Body of pancreas (tissue), 4 donors: ENCODE measurements at regions not wholly inside any gene's neighbourhood (a gene's known extent, or its start where the extent isn't known, plus 50 kb on each side); places are given as distances from the start of the nearest gene placed in this dataset.
A peak's percentile ranks its signal among the peaks of the same experiment; 100 is the strongest.

Experiments
- ATAC-seq: fragments of 150-250 bp; one replicate; pipeline ENCODE4 v1.9.1; 2016
- DNase-seq, 4 donors: peaks; one replicate each; pipeline ENCODE4 v3.0.0-alpha.2; 2019
- H3K27ac ChIP-seq, 4 donors: fragments of 200-600 bp; sonication (generic); 1 replicate in 3 of 4; 2 replicates in 1 of 4; pipeline versions ENCODE4 v1.5.1 to v1.6.1; 2016 to 2019; ENCODE audit warnings: mild to moderate bottlenecking in 1 of 4, mixed read lengths in 1 of 4, moderate library complexity in 1 of 4
- H3K27me3 ChIP-seq, 2 donors: fragments of 200-600 bp; sonication (generic); one replicate each; pipeline ENCODE4 v1.6.0; 2016; ENCODE audit warnings: mild to moderate bottlenecking in 1 of 2
- H3K36me3 ChIP-seq, 2 donors: fragments of 200-600 bp; sonication (generic); replicated peaks in 1 of 2; 2 replicates each; pipeline ENCODE4 v1.5.1; 2016; ENCODE audit warnings: low read depth in 2 of 2; ENCODE audit not compliant: insufficient read depth in 1 of 2
- H3K4me1 ChIP-seq: fragments of 200-600 bp; sonication (generic); one replicate; pipeline ENCODE4 v1.6.0; 2016
- H3K4me3 ChIP-seq, 2 donors: fragments of 200-600 bp; sonication (generic); 1 replicate in 1 of 2; 2 replicates in 1 of 2; pipeline ENCODE4 v1.5.1; 2016 to 2019
- H3K9me3 ChIP-seq, 3 donors: fragments of 200-600 bp; sonication (generic); 1 replicate in 2 of 3; 2 replicates in 1 of 3; pipeline ENCODE4 v1.5.1; 2016
- POLR2A ChIP-seq, 3 donors: fragments of 450-650 bp; IDR thresholded peaks; one replicate each; pipeline ENCODE4 v1.6.1; 2016; ENCODE audit warnings: antibody characterized with exemption in 3 of 3, mild to moderate bottlenecking in 2 of 3
- WGBS, 2 donors: methylation state at CpG; one replicate each; pipeline ENCODE4 v1.1.5; 2017; 5-methylcytosine and 5-hydroxymethylcytosine counted together
- intact Hi-C: fragments of 100-400 bp; cut with DNase I; formaldehyde crosslinking; loops from one replicate; pipeline ENCODE4 v1.15.1; 2023
- TF ChIP-seq, protein P1 (sequence below), 7 experiments: fragments of 450-650 bp in 4 of 7; fragments of 200-600 bp in 3 of 7; sonication (generic) in 3 of 7; IDR thresholded peaks; one replicate each; pipeline ENCODE4 v1.5.1; 2016 to 2019; ENCODE audit warnings: antibody characterized with exemption in 7 of 7

GRCh38 chr4:117545039-117545438 lies 459.7 kb upstream of the TRAM1L1 start:
- Histone ChIP-seq H3K27me3 (no peaks in the 10 kb centered on the region), H3K4me1 (no peaks in the 10 kb centered on the region), H3K9me3 (no peaks in the 10 kb centered on the region), H3K4me3 (no peak overlapping the region), H3K27ac (no peak overlapping the region), H3K36me3 (no peaks in the 10 kb centered on the region)
- 4 to 13% methylated on average over 1 of the region's 1 CpG for WGBS, 2 donors
- DNase-seq = no peak
- intact Hi-C loops = no loop called here
- ATAC-seq = no peak
- TF ChIP-seq, protein P1, sequence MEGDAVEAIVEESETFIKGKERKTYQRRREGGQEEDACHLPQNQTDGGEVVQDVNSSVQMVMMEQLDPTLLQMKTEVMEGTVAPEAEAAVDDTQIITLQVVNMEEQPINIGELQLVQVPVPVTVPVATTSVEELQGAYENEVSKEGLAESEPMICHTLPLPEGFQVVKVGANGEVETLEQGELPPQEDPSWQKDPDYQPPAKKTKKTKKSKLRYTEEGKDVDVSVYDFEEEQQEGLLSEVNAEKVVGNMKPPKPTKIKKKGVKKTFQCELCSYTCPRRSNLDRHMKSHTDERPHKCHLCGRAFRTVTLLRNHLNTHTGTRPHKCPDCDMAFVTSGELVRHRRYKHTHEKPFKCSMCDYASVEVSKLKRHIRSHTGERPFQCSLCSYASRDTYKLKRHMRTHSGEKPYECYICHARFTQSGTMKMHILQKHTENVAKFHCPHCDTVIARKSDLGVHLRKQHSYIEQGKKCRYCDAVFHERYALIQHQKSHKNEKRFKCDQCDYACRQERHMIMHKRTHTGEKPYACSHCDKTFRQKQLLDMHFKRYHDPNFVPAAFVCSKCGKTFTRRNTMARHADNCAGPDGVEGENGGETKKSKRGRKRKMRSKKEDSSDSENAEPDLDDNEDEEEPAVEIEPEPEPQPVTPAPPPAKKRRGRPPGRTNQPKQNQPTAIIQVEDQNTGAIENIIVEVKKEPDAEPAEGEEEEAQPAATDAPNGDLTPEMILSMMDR (IDR thresholded peaks at IDR 0.05) = no peak
- TF ChIP-seq POLR2A (IDR thresholded peaks at IDR 0.05) = no peak

DNA sequence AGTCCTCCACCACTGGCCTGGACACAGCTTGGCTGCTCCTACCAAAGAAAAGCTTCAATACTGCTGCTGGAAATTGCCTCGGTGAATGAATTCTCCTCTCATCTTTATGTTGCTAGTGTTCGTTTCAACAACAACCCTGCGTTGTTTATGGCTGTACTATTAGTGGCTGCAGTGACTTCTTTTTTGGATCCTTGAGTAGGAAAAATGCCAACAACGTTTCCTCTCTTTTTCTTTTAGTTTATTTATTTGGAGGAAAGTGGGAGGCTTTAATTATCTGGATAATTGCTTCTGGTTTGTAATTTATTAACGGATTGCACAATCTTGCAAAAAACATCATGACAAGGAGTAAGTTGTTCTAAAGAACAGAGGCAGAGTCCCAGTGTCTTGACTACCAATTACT lies 464.1 kb upstream of the TRAM1L1 start:
- ATAC-seq (no peak), DNase-seq (no peak)
- TF ChIP-seq POLR2A (IDR thresholded peaks at IDR 0.05) = no peak
- TF ChIP-seq, protein P1 (IDR thresholded peaks at IDR 0.05) = no peak
- Histone ChIP-seq H3K9me3 (no peaks in the 10 kb centered on the region), H3K27me3 (no peaks in the 10 kb centered on the region), H3K36me3 (no peaks in the 10 kb centered on the region), H3K4me3 (no peak overlapping the region), H3K4me1 (no peaks in the 10 kb centered on the region), H3K27ac (no peak overlapping the region)
- 49 to 53% methylated on average over 5 of the region's 5 CpGs for WGBS, 2 donors
- intact Hi-C loops = no loop called here

DNA sequence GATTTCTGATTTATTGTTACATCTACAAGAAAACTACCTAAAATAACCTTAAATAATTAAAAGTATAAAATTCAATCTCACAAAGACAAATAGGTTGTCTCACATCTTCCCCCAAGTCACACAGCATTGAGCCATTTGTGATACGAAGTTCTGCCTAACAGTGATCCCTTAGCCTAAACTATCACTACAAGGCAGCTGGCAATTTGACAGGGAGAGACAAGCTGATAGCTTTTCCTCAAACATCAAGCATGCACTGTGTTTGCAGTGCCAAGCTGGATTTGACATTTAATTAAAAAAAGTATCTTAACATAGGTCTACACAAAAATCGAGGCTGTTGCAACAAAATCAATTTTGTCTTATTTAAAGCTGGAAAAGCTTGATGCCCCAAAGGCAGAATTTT lies 464.7 kb upstream of the TRAM1L1 start:
- Histone ChIP-seq H3K36me3 (no peaks in the 10 kb centered on the region), H3K4me1 (no peaks in the 10 kb centered on the region), H3K9me3 (no peaks in the 10 kb centered on the region), H3K4me3 (no peak overlapping the region), H3K27ac (no peak overlapping the region), H3K27me3 (no peaks in the 10 kb centered on the region)
- no peak for ATAC-seq
- WGBS, 2 donors = 21 to 30% methylated on average over 2 of the region's 2 CpGs
- TF ChIP-seq, protein P1 (IDR thresholded peaks at IDR 0.05) = no peak
- no peak for TF ChIP-seq POLR2A (IDR thresholded peaks at IDR 0.05)
- DNase-seq = no peak
- intact Hi-C loops = no loop called here

DNA sequence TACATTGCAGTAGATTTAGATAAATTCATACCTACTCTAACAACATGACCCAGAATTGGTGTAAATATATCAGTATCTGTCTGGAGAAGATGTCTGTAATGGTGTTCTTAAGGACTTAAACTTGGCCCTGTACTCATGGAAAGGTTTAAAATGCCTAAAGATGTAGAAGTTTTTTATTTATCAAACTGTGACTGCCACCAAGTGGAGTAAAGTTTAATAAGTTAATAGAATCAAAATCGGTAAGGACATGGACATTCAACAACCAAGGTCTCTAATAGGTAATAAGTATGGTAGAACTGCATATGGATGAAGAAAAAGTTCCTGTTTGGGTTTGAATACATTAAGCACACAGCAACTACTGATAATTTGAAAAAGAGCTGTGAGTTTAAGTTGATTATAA lies 474.0 kb upstream of the NDST3 start:
- no peaks in the 10 kb centered on the region for H3K27me3 ChIP-seq
- no peak overlapping the region for H3K27ac ChIP-seq
- no peaks in the 10 kb centered on the region for H3K4me1 ChIP-seq
- WGBS, 2 donors = 24 to 40% methylated on average over 1 of the region's 1 CpG
- H3K36me3 ChIP-seq = no peaks in the 10 kb centered on the region
- H3K9me3 ChIP-seq = no peaks in the 10 kb centered on the region
- DNase-seq (no peak), ATAC-seq (no peak)
- TF ChIP-seq POLR2A (IDR thresholded peaks at IDR 0.05) = no peak
- TF ChIP-seq, protein P1 (IDR thresholded peaks at IDR 0.05) = peak in 1 of 7 experiments; percentile 13
- no peak overlapping the region for H3K4me3 ChIP-seq
- intact Hi-C loops = no loop called here

- 65 to 67% methylated on average over 2 of the region's 2 CpGs for WGBS, 2 donors
- Histone ChIP-seq H3K27ac (no peak overlapping the region), H3K4me1 (no peaks in the 10 kb centered on the region), H3K36me3 (no peaks in the 10 kb centered on the region), H3K4me3 (no peak overlapping the region), H3K27me3 (no peaks in the 10 kb centered on the region), H3K9me3 (no peaks in the 10 kb centered on the region)
- no peak for DNase-seq
- no peak for ATAC-seq
- no peak for TF ChIP-seq POLR2A (IDR thresholded peaks at IDR 0.05)
- TF ChIP-seq, protein P1 (IDR thresholded peaks at IDR 0.05) = no peak
- intact Hi-C loops = no loop called here
Observed at GRCh38 chr4:117574085-117574484, 460.2 kb upstream of the NDST3 start.
